K562 (cell line): ENCODE measurements at regions not wholly inside any gene's neighbourhood (a gene's known extent, or its start where the extent isn't known, plus 50 kb on each side); places are given as distances from the start of the nearest gene placed in this dataset.

Experiments
- ATF1 ChIP-seq, 2 experiments: fragments of 450-650 bp in 1 of 2; IDR thresholded peaks; 2 replicates each; pipeline ENCODE4 v1.6.1; 2016; ENCODE audit warnings: missing compliant biosample characterization in 1 of 2, missing genetic modification characterization in 1 of 2
- ATF3 ChIP-seq, 2 experiments: fragments of 450-650 bp in 1 of 2; sonication (generic) in 1 of 2; formaldehyde crosslinking in 1 of 2; IDR thresholded peaks in 1 of 2; conservative IDR thresholded peaks in 1 of 2; 2 replicates each; pipeline versions ENCODE4 v1.6.1 to v1.8.1; 2016 to 2023; ENCODE audit warnings: mild to moderate bottlenecking in 2 of 2, moderate library complexity in 2 of 2, inconsistent platforms in 1 of 2, missing genetic modification reagents in 1 of 2
- CEBPB ChIP-seq: fragments of 450-650 bp; IDR thresholded peaks from 2 replicates; pipeline ENCODE4 v1.6.1; 2016; ENCODE audit warnings: missing genetic modification characterization, missing compliant biosample characterization
- JUND ChIP-seq, 2 experiments: IDR thresholded peaks; 2 replicates in 1 of 2; 3 replicates in 1 of 2; pipeline ENCODE4 v1.6.1; 2011; ENCODE audit warnings: borderline replicate concordance in 2 of 2, low read depth in 2 of 2, low read length in 2 of 2, improper control_type of control experiment in 1 of 2, missing biosample characterization in 1 of 2, missing genetic modification characterization in 1 of 2, missing genetic modification reagents in 1 of 2
- MYNN ChIP-seq, 2 experiments: sonication (generic); formaldehyde crosslinking in 1 of 2; IDR thresholded peaks; 2 replicates each; pipeline versions ENCODE4 v1.5.0 to v1.6.1; 2016 to 2020; ENCODE audit warnings: antibody characterized with exemption in 1 of 2, missing genetic modification reagents in 1 of 2
- PCBP1 ChIP-seq: fragments of 200-400 bp; formaldehyde crosslinking; IDR thresholded peaks from 2 replicates; pipeline ENCODE4 v1.6.1; 2018; ENCODE audit warnings: mild to moderate bottlenecking, low read depth, low read length; ENCODE audit not compliant: poor library complexity, severe bottlenecking
- PTBP1 ChIP-seq: fragments of 200-400 bp; formaldehyde crosslinking; IDR thresholded peaks from 2 replicates; pipeline ENCODE4 v1.6.1; 2017; ENCODE audit warnings: low read depth, low read length
- PYGO2 ChIP-seq: fragments of 450-650 bp; IDR thresholded peaks from 2 replicates; pipeline ENCODE4 v1.6.1; 2016; ENCODE audit warnings: mild to moderate bottlenecking, missing genetic modification characterization, moderate library complexity, missing compliant biosample characterization
- RCOR1 ChIP-seq, 2 experiments: IDR thresholded peaks; 2 replicates each; pipeline ENCODE4 v1.6.1; 2012; ENCODE audit warnings: low read depth in 2 of 2, low read length in 2 of 2, borderline replicate concordance in 1 of 2, improper control_type of control experiment in 1 of 2
- SMAD4 ChIP-seq: fragments of 250-450 bp; sonication (Bioruptor Pico); conservative IDR thresholded peaks from 2 replicates; pipeline ENCODE4 v1.8.0; 2021; ENCODE audit warnings: inconsistent platforms, mild to moderate bottlenecking, moderate library complexity
- SMC3 ChIP-seq: conservative IDR thresholded peaks from 2 replicates; pipeline ENCODE4 v1.6.1; 2011; ENCODE audit warnings: low read depth, low read length, improper control_type of control experiment; ENCODE audit not compliant: insufficient read depth
- SRF ChIP-seq, 2 experiments: fragments of 250-450, 450-650 bp in 1 of 2; sonication (Bioruptor Pico) in 1 of 2; sonication (generic) in 1 of 2; formaldehyde crosslinking; IDR thresholded peaks; 2 replicates each; pipeline versions ENCODE4 v1.5.0 to v1.5.1; 2020 to 2022; ENCODE audit warnings: mild to moderate bottlenecking in 1 of 2, missing genetic modification reagents in 1 of 2
- THRAP3 ChIP-seq: fragments of 450-650 bp; IDR thresholded peaks from 2 replicates; pipeline ENCODE4 v1.6.1; 2016; ENCODE audit warnings: mild to moderate bottlenecking, inconsistent platforms, borderline replicate concordance
- UBTF ChIP-seq, 2 experiments: IDR thresholded peaks; 2 replicates each; pipeline ENCODE4 v1.6.1; 2012; ENCODE audit warnings: improper control_type of control experiment in 2 of 2, low read depth in 2 of 2, low read length in 2 of 2, borderline replicate concordance in 1 of 2
- ZNF449 ChIP-seq: fragments of 250-450 bp; sonication (Bioruptor Pico); IDR thresholded peaks from 2 replicates; pipeline ENCODE4 v1.8.0; 2022; ENCODE audit warnings: moderate library complexity, mild to moderate bottlenecking, inconsistent platforms
- TF ChIP-seq, protein P1 (sequence below), 2 experiments: IDR thresholded peaks; 2 replicates each; pipeline ENCODE4 v1.6.1; 2011; ENCODE audit warnings: borderline replicate concordance in 1 of 2, control low read depth in 1 of 2, low read depth in 1 of 2, low read length in 1 of 2, mild to moderate bottlenecking in 1 of 2, mixed read lengths in 1 of 2, moderate library complexity in 1 of 2; ENCODE audit not compliant: insufficient read depth in 1 of 2, insufficient read length in 1 of 2, poor library complexity in 1 of 2, severe bottlenecking in 1 of 2; ENCODE audit errors: extremely low read depth in 1 of 2
- TF ChIP-seq, protein P2 (sequence below): fragments of 250-450 bp; sonication (Bioruptor Pico); IDR thresholded peaks from 2 replicates; pipeline ENCODE4 v1.8.0; 2021; ENCODE audit warnings: moderate library complexity, mild to moderate bottlenecking, inconsistent platforms
- TF ChIP-seq, protein P3 (sequence below): sonication (generic); formaldehyde crosslinking; IDR thresholded peaks from 2 replicates; pipeline ENCODE4 v1.8.1; 2022; ENCODE audit warnings: missing genetic modification reagents

DNA sequence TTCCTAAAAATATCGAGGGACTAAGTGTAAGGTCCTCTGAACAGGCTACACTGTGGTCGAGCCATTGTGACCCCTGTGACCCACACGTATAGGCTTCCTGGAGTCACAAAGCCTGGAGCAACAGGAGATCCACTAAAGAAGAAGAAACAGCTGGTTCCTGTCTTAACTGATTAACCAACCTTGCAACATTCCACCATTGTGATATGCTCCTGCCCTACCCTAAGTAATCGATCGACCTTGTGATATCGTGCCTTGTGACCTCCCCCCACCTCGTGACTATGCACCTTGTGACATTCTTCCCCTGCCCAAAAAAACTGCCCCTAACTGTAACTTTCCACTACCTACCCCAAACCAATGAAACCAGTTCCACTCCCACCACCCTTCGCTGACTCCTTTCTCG is 304.6 kb upstream of the FAM78B start (continued):
- peak; percentile 59 for TF ChIP-seq CEBPB (tag)
- TF ChIP-seq PCBP1 = no peak
- TF ChIP-seq ATF3 (IDR thresholded peaks at IDR 0.05) = no peak
- no peak for TF ChIP-seq ATF3 (CRISPR knock-in tag; conservative IDR thresholded peaks at IDR 0.05)
- no peak for TF ChIP-seq UBTF (IDR thresholded peaks at IDR 0.05; ENCODE audit: borderline replicate concordance in 1 of 2, low read depth in 2 of 2, low read length in 2 of 2)
- 0 out of 2 replicates have a peak, but pooled peaks have one; percentile 33 for TF ChIP-seq SMAD4 (CRISPR knock-in tag)
- no peak for TF ChIP-seq ATF1 (CRISPR knock-in tag; IDR thresholded peaks at IDR 0.05)
- peak; percentile 42; the same call in 1 of the 2 replicates for TF ChIP-seq ATF1 (tag; IDR thresholded peaks at IDR 0.05)
- no peak for TF ChIP-seq MYNN (IDR thresholded peaks at IDR 0.05)
- TF ChIP-seq MYNN (CRISPR knock-in tag; IDR thresholded peaks at IDR 0.05) = no peak
- no peak for TF ChIP-seq ZNF449
- TF ChIP-seq SRF (CRISPR knock-in tag; IDR thresholded peaks at IDR 0.05) = no peak
- TF ChIP-seq RCOR1 (IDR thresholded peaks at IDR 0.05; ENCODE audit: borderline replicate concordance in 1 of 2, low read depth in 2 of 2, low read length in 2 of 2) = no peak
- TF ChIP-seq SMC3 = no peak
- no peak for TF ChIP-seq PYGO2 (tag)
- TF ChIP-seq, protein P1, sequence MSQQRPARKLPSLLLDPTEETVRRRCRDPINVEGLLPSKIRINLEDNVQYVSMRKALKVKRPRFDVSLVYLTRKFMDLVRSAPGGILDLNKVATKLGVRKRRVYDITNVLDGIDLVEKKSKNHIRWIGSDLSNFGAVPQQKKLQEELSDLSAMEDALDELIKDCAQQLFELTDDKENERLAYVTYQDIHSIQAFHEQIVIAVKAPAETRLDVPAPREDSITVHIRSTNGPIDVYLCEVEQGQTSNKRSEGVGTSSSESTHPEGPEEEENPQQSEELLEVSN (IDR thresholded peaks at IDR 0.05; ENCODE audit: borderline replicate concordance in 1 of 2, extremely low read depth in 1 of 2, insufficient read depth in 1 of 2, insufficient read length in 1 of 2, low read depth in 1 of 2, low read length in 1 of 2, poor library complexity in 1 of 2, severe bottlenecking in 1 of 2) = no peak
- TF ChIP-seq, protein P2, sequence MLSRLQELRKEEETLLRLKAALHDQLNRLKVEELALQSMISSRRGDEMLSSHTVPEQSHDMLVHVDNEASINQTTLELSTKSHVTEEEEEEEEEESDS (CRISPR knock-in tag) = no peak
- no peak for TF ChIP-seq JUND (IDR thresholded peaks at IDR 0.05; ENCODE audit: borderline replicate concordance, low read depth, low read length)
- TF ChIP-seq JUND (tag; IDR thresholded peaks at IDR 0.05; ENCODE audit: borderline replicate concordance, low read depth, low read length) = no peak
- TF ChIP-seq PTBP1 = no peak
- TF ChIP-seq, protein P3, sequence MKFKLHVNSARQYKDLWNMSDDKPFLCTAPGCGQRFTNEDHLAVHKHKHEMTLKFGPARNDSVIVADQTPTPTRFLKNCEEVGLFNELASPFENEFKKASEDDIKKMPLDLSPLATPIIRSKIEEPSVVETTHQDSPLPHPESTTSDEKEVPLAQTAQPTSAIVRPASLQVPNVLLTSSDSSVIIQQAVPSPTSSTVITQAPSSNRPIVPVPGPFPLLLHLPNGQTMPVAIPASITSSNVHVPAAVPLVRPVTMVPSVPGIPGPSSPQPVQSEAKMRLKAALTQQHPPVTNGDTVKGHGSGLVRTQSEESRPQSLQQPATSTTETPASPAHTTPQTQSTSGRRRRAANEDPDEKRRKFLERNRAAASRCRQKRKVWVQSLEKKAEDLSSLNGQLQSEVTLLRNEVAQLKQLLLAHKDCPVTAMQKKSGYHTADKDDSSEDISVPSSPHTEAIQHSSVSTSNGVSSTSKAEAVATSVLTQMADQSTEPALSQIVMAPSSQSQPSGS (CRISPR knock-in tag) = no peak
- TF ChIP-seq THRAP3 = no peak
